Endothelial cell of umbilical vein (primary cell): ENCODE measurements at regions not wholly inside any gene's neighbourhood (a gene's known extent, or its start where the extent isn't known, plus 50 kb on each side); places are given as distances from the start of the nearest gene placed in this dataset.

Experiments
- BruUV-seq: library from RNA; stranded (reverse); fragments of 400-500 nt; replicated peaks from 2 replicates; lab custom pipeline; 2021; lab: Mats Ljungman, UMichigan
- CTCF ChIA-PET: fragments of 300-600, 350-600 bp; sonication (Branson Sonifier 250); formaldehyde crosslinking; loops from one replicate; lab custom pipeline; 2021; ENCODE audit warnings: antibody characterized with exemption, inconsistent platforms; lab: Charles Lee
- POLR2A ChIA-PET: fragments of 300-600, 350-600 bp; sonication (Branson Sonifier 250); formaldehyde crosslinking; loops from one replicate; lab custom pipeline; 2021; ENCODE audit warnings: antibody characterized with exemption, inconsistent platforms; lab: Charles Lee
- DNase-seq: peaks from one replicate; pipeline ENCODE4 v3.0.0-alpha.2; 2011; ENCODE audit warnings: low read depth, low spot score
- FAIRE-seq: peaks from 2 replicates; lab custom pipeline; 2011; peaks lifted over from hg19 to GRCh38; lab: Jason Lieb, UNC
- H2AFZ ChIP-seq: 2 replicates; pipeline ENCODE4 v1.6.0; 2012; ENCODE audit warnings: low read depth, low read length, control low read depth, inconsistent platforms
- H3K27ac ChIP-seq: 2 replicates; pipeline ENCODE4 v1.5.1; 2011; ENCODE audit warnings: low read depth, mild to moderate bottlenecking, control low read depth, low read length, moderate library complexity; ENCODE audit not compliant: insufficient read depth
- H3K27me3 ChIP-seq, 2 experiments: 2 replicates each; pipeline versions ENCODE4 v1.6.0 to v1.6.1; 2011; ENCODE audit warnings: low read length in 2 of 2, mixed read lengths in 1 of 2; ENCODE audit not compliant: control insufficient read depth in 2 of 2, insufficient read depth in 2 of 2
- H3K36me3 ChIP-seq, 2 experiments: 2 replicates in 1 of 2; 3 replicates in 1 of 2; pipeline ENCODE4 v1.5.1; 2011; ENCODE audit warnings: low read length in 2 of 2, mild to moderate bottlenecking in 1 of 2, moderate library complexity in 1 of 2; ENCODE audit not compliant: control insufficient read depth in 2 of 2, insufficient read depth in 2 of 2; ENCODE audit errors: extremely low read depth in 1 of 2
- H3K4me1 ChIP-seq: 3 replicates; pipeline ENCODE4 v1.5.1; 2011; ENCODE audit warnings: mild to moderate bottlenecking, low read length; ENCODE audit not compliant: control insufficient read depth, insufficient read depth; ENCODE audit errors: extremely low read depth
- H3K4me2 ChIP-seq: 2 replicates; pipeline ENCODE4 v1.6.1; 2011; ENCODE audit warnings: low read length, control low read depth, mixed read lengths; ENCODE audit not compliant: insufficient read depth
- H3K4me3 ChIP-seq, 3 experiments: fragments of 200-600 bp in 1 of 3; sonication (generic), shearing (Covaris generic) in 1 of 3; replicated peaks in 1 of 3; 2 replicates each; pipeline ENCODE4 v1.5.1; 2011 to 2016; ENCODE audit warnings: control low read depth in 3 of 3, low read length in 3 of 3, mild to moderate bottlenecking in 2 of 3, inconsistent platforms in 1 of 3, low read depth in 1 of 3, moderate library complexity in 1 of 3; ENCODE audit not compliant: insufficient read depth in 1 of 3
- H3K79me2 ChIP-seq: 2 replicates; pipeline ENCODE4 v1.6.0; 2012; ENCODE audit warnings: low read length, inconsistent platforms; ENCODE audit not compliant: control insufficient read depth, insufficient read depth
- H3K9ac ChIP-seq: replicated peaks from 2 replicates; pipeline ENCODE3; 2011; ENCODE audit warnings: low read length, control low read depth; ENCODE audit not compliant: insufficient read depth; ENCODE audit errors: extremely low read depth
- H3K9me1 ChIP-seq: replicated peaks from 3 replicates; pipeline ENCODE4 v1.6.0; 2011; ENCODE audit warnings: mild to moderate bottlenecking, low read length; ENCODE audit not compliant: control insufficient read depth, insufficient read depth; ENCODE audit errors: extremely low read depth
- H3K9me3 ChIP-seq: replicated peaks from 2 replicates; pipeline ENCODE4 v1.5.1; 2012; ENCODE audit warnings: low read length, inconsistent platforms; ENCODE audit not compliant: control insufficient read depth, insufficient read depth
- H4K20me1 ChIP-seq: replicated peaks from 2 replicates; pipeline ENCODE3; 2011; ENCODE audit warnings: mild to moderate bottlenecking, low read length; ENCODE audit not compliant: control insufficient read depth, insufficient read depth; ENCODE audit errors: extremely low read depth
- EZH2 ChIP-seq: IDR thresholded peaks from 2 replicates; pipeline ENCODE4 v1.6.1; 2012; ENCODE audit warnings: borderline replicate concordance, low read depth, mild to moderate bottlenecking, moderate library complexity, low read length, inconsistent platforms; ENCODE audit not compliant: severe bottlenecking
- FOS ChIP-seq: IDR thresholded peaks from 2 replicates; pipeline ENCODE4 v1.6.1; 2011; ENCODE audit warnings: mild to moderate bottlenecking, low read length, moderate library complexity, borderline replicate concordance; ENCODE audit not compliant: insufficient read depth
- GATA2 ChIP-seq: IDR thresholded peaks from 2 replicates; pipeline ENCODE4 v1.7.0; 2011; ENCODE audit warnings: low read depth, mild to moderate bottlenecking, moderate library complexity, mixed read lengths, low read length; ENCODE audit not compliant: insufficient read length, insufficient read depth
- JUN ChIP-seq: IDR thresholded peaks from 2 replicates; pipeline ENCODE4 v1.6.1; 2011; ENCODE audit warnings: borderline replicate concordance, low read depth; ENCODE audit not compliant: insufficient read length, insufficient read depth
- MYC ChIP-seq: IDR thresholded peaks from one replicate; pipeline ENCODE4 v1.6.1; 2011; ENCODE audit warnings: mild to moderate bottlenecking, low read depth, low read length
- POLR2A ChIP-seq: IDR thresholded peaks from 2 replicates; pipeline ENCODE4 v1.6.1; 2012; ENCODE audit warnings: low read depth, mild to moderate bottlenecking, control low read depth, low read length
- POLR2AphosphoS5 ChIP-seq: IDR thresholded peaks from 2 replicates; pipeline ENCODE4 v1.6.1; 2012; ENCODE audit warnings: low read depth, mild to moderate bottlenecking, control low read depth, low read length, moderate library complexity; ENCODE audit not compliant: insufficient read depth
- dilution Hi-C: fragments of 300-500 bp; cut with MboI; formaldehyde crosslinking; loops from one replicate; pipeline ENCODE4 v1.15.0; 2019; ENCODE audit warnings: low sequenced_read_pairs; ENCODE audit not compliant: extremely low pct_ligation_motif_present
- intact Hi-C: fragments of 100-400 bp; cut with micrococcal nuclease; formaldehyde crosslinking; loops from one replicate; pipeline ENCODE4 v1.10.0; 2022
- TF ChIP-seq, protein P1 (sequence below), 2 donors: IDR thresholded peaks; 1 replicate in 1 of 2; 2 replicates in 1 of 2; pipeline ENCODE4 v1.5.1; 2011; ENCODE audit warnings: low read length in 2 of 2, mild to moderate bottlenecking in 2 of 2, moderate library complexity in 2 of 2, control low read depth in 1 of 2, inconsistent platforms in 1 of 2, low read depth in 1 of 2; ENCODE audit not compliant: insufficient read depth in 1 of 2; ENCODE audit errors: extremely low read depth in 1 of 2
- TF ChIP-seq, protein P2 (sequence below): IDR thresholded peaks from 2 replicates; pipeline ENCODE4 v1.6.1; 2011; ENCODE audit not compliant: insufficient read depth, insufficient read length

DNA sequence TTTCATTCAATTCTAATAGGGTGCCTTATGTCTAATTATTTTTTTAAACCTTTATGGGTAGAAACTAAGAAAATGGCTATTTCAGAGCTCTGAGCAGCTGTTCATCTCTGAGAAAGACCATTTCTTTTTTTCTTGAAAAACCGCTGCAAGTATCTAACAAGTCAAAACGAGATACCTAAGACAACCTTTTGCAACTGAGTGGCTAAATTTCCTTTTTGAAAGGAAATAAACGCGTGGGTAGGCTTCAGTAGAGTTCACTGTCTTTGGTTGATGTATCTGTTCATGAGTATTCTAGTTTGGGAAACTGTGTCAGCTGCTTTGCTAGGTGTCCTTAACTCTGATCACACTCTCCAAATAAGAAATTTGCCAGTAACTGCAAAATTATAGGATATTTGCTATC is 104.3 kb upstream of the LINC00305 start:
- POLR2A ChIA-PET: no interaction called here
- intact Hi-C loops: no loop called here
- H3K4me3 ChIP-seq: no peak overlapping the region

More for the DNA sequence above, 104.3 kb upstream of the LINC00305 start:
- Histone ChIP-seq H3K27me3 (no peaks in the 10 kb centered on the region), H4K20me1 (no peaks in the 10 kb centered on the region), H3K9ac (no peak overlapping the region), H3K79me2 (no peaks in the 10 kb centered on the region), H3K27ac (no peak overlapping the region), H3K36me3 (no peaks in the 10 kb centered on the region), H3K9me1 (no peaks in the 10 kb centered on the region), H2AFZ (no peak overlapping the region), H3K4me2 (no peak overlapping the region), H3K4me1 (no peaks in the 10 kb centered on the region), H3K9me3 (no peaks in the 10 kb centered on the region)
- TF ChIP-seq GATA2 (no peak), MYC (no peak), EZH2 (no peak), JUN (no peak), POLR2AphosphoS5 (no peak), POLR2A (no peak), FOS (no peak)
- TF ChIP-seq, protein P1, sequence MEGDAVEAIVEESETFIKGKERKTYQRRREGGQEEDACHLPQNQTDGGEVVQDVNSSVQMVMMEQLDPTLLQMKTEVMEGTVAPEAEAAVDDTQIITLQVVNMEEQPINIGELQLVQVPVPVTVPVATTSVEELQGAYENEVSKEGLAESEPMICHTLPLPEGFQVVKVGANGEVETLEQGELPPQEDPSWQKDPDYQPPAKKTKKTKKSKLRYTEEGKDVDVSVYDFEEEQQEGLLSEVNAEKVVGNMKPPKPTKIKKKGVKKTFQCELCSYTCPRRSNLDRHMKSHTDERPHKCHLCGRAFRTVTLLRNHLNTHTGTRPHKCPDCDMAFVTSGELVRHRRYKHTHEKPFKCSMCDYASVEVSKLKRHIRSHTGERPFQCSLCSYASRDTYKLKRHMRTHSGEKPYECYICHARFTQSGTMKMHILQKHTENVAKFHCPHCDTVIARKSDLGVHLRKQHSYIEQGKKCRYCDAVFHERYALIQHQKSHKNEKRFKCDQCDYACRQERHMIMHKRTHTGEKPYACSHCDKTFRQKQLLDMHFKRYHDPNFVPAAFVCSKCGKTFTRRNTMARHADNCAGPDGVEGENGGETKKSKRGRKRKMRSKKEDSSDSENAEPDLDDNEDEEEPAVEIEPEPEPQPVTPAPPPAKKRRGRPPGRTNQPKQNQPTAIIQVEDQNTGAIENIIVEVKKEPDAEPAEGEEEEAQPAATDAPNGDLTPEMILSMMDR (IDR thresholded peaks at IDR 0.05; ENCODE audit: extremely low read depth in 1 of 2, insufficient read depth in 1 of 2, low read depth in 1 of 2, low read length in 2 of 2): no peak
- TF ChIP-seq, protein P2, sequence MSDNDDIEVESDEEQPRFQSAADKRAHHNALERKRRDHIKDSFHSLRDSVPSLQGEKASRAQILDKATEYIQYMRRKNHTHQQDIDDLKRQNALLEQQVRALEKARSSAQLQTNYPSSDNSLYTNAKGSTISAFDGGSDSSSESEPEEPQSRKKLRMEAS: no peak
- no TSS peak for BruUV-seq
- no peak for DNase-seq
- dilution Hi-C loops: no loop called here
- FAIRE-seq: no peak
- CTCF ChIA-PET: no interaction called here
